ENCODE measurements at regions not wholly inside any gene's neighbourhood (a gene's known extent, or its start where the extent isn't known, plus 50 kb on each side); places are given as distances from the start of the nearest gene placed in this dataset.

DNA sequence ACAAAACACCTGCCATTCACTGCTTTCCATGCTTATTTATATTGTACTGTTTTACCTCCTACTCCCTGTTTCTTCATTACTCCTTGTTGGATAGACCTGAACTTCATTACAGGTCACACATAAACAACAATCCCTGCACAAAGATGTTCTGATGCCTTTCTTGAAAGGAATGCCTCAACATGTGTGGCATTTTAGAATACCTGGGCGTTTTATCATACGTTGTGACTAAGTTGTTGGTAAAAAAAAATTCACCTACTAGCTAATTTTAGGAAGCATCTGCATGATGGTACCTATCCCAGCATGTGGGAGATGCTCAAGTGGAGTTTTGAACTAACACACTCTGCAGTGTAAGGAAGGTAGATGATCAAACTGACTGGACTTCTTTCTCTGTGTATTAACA is 604.1 kb downstream of the TAF11L14 start:
- no peak for TF ChIP-seq EP300 (IDR thresholded peaks at IDR 0.05)
- TF ChIP-seq POLR2A (IDR thresholded peaks at IDR 0.05) = no peak
